ENCODE measurements at regions not wholly inside any gene's neighbourhood (a gene's known extent, or its start where the extent isn't known, plus 50 kb on each side); places are given as distances from the start of the nearest gene placed in this dataset.

DNA sequence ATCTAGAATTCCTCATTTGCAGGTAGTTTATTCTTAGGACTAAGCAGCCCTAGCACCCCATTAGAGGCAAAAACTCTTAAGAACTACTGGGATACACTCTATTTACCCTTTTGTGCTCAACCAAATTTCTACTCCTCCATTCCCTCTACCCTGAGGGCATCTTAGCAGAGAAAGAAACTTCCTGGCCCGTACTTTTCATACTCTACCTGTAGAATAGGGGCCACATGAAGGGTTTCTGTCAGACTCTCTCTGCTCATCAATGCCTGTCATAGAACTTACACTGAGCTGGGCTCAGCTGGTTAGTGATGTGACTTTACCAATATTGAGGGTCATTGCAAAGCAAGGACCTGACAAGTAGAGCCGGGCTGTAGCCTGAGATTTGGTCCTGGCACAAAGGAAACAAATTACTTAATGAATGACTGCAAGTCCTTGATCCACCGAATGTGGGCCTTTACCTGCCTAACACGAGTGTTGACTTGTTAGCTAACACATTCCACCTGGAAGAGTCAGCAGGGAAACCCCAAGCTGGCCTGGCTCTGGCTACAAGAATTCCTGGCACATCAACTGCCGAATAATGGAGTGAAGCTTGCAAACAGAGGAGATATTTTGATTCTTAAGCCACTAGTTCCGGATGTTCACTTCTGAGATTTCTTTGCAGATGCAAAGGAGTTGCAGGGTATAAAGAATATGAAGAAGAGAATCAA is 280.5 kb upstream of the JAG1 start:
- TF ChIP-seq BHLHE40 (IDR thresholded peaks at IDR 0.05; ENCODE audit: low read length) (no peak), ZNF24 (IDR thresholded peaks at IDR 0.05) (no peak), RFXAP (CRISPR knock-in tag; IDR thresholded peaks at IDR 0.05; ENCODE audit: borderline replicate concordance) (no peak), EZH2 (conservative IDR thresholded peaks at IDR 0.05; ENCODE audit: low read depth, low read length) (no peak), FIP1L1 (IDR thresholded peaks at IDR 0.05; ENCODE audit: borderline replicate concordance, insufficient read depth, low read depth, low read length) (no peak), ZNF83 (CRISPR knock-in tag; IDR thresholded peaks at IDR 0.05; ENCODE audit: borderline replicate concordance) (no peak), HOXA9 (CRISPR knock-in tag; IDR thresholded peaks at IDR 0.05; ENCODE audit: borderline replicate concordance) (no peak)
- TF ChIP-seq, protein P1, sequence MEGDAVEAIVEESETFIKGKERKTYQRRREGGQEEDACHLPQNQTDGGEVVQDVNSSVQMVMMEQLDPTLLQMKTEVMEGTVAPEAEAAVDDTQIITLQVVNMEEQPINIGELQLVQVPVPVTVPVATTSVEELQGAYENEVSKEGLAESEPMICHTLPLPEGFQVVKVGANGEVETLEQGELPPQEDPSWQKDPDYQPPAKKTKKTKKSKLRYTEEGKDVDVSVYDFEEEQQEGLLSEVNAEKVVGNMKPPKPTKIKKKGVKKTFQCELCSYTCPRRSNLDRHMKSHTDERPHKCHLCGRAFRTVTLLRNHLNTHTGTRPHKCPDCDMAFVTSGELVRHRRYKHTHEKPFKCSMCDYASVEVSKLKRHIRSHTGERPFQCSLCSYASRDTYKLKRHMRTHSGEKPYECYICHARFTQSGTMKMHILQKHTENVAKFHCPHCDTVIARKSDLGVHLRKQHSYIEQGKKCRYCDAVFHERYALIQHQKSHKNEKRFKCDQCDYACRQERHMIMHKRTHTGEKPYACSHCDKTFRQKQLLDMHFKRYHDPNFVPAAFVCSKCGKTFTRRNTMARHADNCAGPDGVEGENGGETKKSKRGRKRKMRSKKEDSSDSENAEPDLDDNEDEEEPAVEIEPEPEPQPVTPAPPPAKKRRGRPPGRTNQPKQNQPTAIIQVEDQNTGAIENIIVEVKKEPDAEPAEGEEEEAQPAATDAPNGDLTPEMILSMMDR (CRISPR knock-in tag; IDR thresholded peaks at IDR 0.05): no peak
- TF ChIP-seq, protein P2, sequence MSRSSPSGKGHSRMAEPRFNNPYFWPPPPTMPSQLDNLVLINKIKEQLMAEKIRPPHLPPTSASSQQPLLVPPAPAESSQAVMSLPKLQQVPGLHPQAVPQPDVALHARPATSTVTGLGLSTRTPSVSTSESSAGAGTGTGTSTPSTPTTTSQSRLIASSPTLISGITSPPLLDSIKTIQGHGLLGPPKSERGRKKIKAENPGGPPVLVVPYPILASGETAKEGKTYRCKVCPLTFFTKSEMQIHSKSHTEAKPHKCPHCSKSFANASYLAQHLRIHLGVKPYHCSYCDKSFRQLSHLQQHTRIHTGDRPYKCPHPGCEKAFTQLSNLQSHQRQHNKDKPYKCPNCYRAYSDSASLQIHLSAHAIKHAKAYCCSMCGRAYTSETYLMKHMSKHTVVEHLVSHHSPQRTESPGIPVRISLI (CRISPR knock-in tag; IDR thresholded peaks at IDR 0.05; ENCODE audit: borderline replicate concordance): no peak
